Endothelial cell of umbilical vein (primary cell): ENCODE measurements at regions not wholly inside any gene's neighbourhood (a gene's known extent, or its start where the extent isn't known, plus 50 kb on each side); places are given as distances from the start of the nearest gene placed in this dataset.

Source experiments
- BruUV-seq: library from RNA; stranded (reverse); fragments of 400-500 nt; replicated peaks from 2 replicates; lab custom pipeline; 2021; lab: Mats Ljungman, UMichigan
- CTCF ChIA-PET: fragments of 300-600, 350-600 bp; sonication (Branson Sonifier 250); formaldehyde crosslinking; loops from one replicate; lab custom pipeline; 2021; ENCODE audit warnings: antibody characterized with exemption, inconsistent platforms; lab: Charles Lee
- POLR2A ChIA-PET: fragments of 300-600, 350-600 bp; sonication (Branson Sonifier 250); formaldehyde crosslinking; loops from one replicate; lab custom pipeline; 2021; ENCODE audit warnings: antibody characterized with exemption, inconsistent platforms; lab: Charles Lee
- DNase-seq: peaks from one replicate; pipeline ENCODE4 v3.0.0-alpha.2; 2011; ENCODE audit warnings: low read depth, low spot score
- FAIRE-seq: peaks from 2 replicates; lab custom pipeline; 2011; peaks lifted over from hg19 to GRCh38; lab: Jason Lieb, UNC
- H2AFZ ChIP-seq: 2 replicates; pipeline ENCODE4 v1.6.0; 2012; ENCODE audit warnings: low read depth, low read length, control low read depth, inconsistent platforms
- H3K27ac ChIP-seq: 2 replicates; pipeline ENCODE4 v1.5.1; 2011; ENCODE audit warnings: low read depth, mild to moderate bottlenecking, control low read depth, low read length, moderate library complexity; ENCODE audit not compliant: insufficient read depth
- H3K27me3 ChIP-seq, 2 experiments: 2 replicates each; pipeline versions ENCODE4 v1.6.0 to v1.6.1; 2011; ENCODE audit warnings: low read length in 2 of 2, mixed read lengths in 1 of 2; ENCODE audit not compliant: control insufficient read depth in 2 of 2, insufficient read depth in 2 of 2
- H3K36me3 ChIP-seq, 2 experiments: 2 replicates in 1 of 2; 3 replicates in 1 of 2; pipeline ENCODE4 v1.5.1; 2011; ENCODE audit warnings: low read length in 2 of 2, mild to moderate bottlenecking in 1 of 2, moderate library complexity in 1 of 2; ENCODE audit not compliant: control insufficient read depth in 2 of 2, insufficient read depth in 2 of 2; ENCODE audit errors: extremely low read depth in 1 of 2
- H3K4me1 ChIP-seq: 3 replicates; pipeline ENCODE4 v1.5.1; 2011; ENCODE audit warnings: mild to moderate bottlenecking, low read length; ENCODE audit not compliant: control insufficient read depth, insufficient read depth; ENCODE audit errors: extremely low read depth
- H3K4me2 ChIP-seq: 2 replicates; pipeline ENCODE4 v1.6.1; 2011; ENCODE audit warnings: low read length, control low read depth, mixed read lengths; ENCODE audit not compliant: insufficient read depth
- H3K4me3 ChIP-seq, 3 experiments: fragments of 200-600 bp in 1 of 3; sonication (generic), shearing (Covaris generic) in 1 of 3; replicated peaks in 1 of 3; 2 replicates each; pipeline ENCODE4 v1.5.1; 2011 to 2016; ENCODE audit warnings: control low read depth in 3 of 3, low read length in 3 of 3, mild to moderate bottlenecking in 2 of 3, inconsistent platforms in 1 of 3, low read depth in 1 of 3, moderate library complexity in 1 of 3; ENCODE audit not compliant: insufficient read depth in 1 of 3
- H3K79me2 ChIP-seq: 2 replicates; pipeline ENCODE4 v1.6.0; 2012; ENCODE audit warnings: low read length, inconsistent platforms; ENCODE audit not compliant: control insufficient read depth, insufficient read depth
- H3K9ac ChIP-seq: replicated peaks from 2 replicates; pipeline ENCODE3; 2011; ENCODE audit warnings: low read length, control low read depth; ENCODE audit not compliant: insufficient read depth; ENCODE audit errors: extremely low read depth
- H3K9me1 ChIP-seq: replicated peaks from 3 replicates; pipeline ENCODE4 v1.6.0; 2011; ENCODE audit warnings: mild to moderate bottlenecking, low read length; ENCODE audit not compliant: control insufficient read depth, insufficient read depth; ENCODE audit errors: extremely low read depth
- H3K9me3 ChIP-seq: replicated peaks from 2 replicates; pipeline ENCODE4 v1.5.1; 2012; ENCODE audit warnings: low read length, inconsistent platforms; ENCODE audit not compliant: control insufficient read depth, insufficient read depth
- H4K20me1 ChIP-seq: replicated peaks from 2 replicates; pipeline ENCODE3; 2011; ENCODE audit warnings: mild to moderate bottlenecking, low read length; ENCODE audit not compliant: control insufficient read depth, insufficient read depth; ENCODE audit errors: extremely low read depth
- CTCF ChIP-seq, 2 donors: IDR thresholded peaks; 1 replicate in 1 of 2; 2 replicates in 1 of 2; pipeline ENCODE4 v1.5.1; 2011; ENCODE audit warnings: low read length in 2 of 2, mild to moderate bottlenecking in 2 of 2, moderate library complexity in 2 of 2, control low read depth in 1 of 2, inconsistent platforms in 1 of 2, low read depth in 1 of 2; ENCODE audit not compliant: insufficient read depth in 1 of 2; ENCODE audit errors: extremely low read depth in 1 of 2
- EZH2 ChIP-seq: IDR thresholded peaks from 2 replicates; pipeline ENCODE4 v1.6.1; 2012; ENCODE audit warnings: borderline replicate concordance, low read depth, mild to moderate bottlenecking, moderate library complexity, low read length, inconsistent platforms; ENCODE audit not compliant: severe bottlenecking
- FOS ChIP-seq: IDR thresholded peaks from 2 replicates; pipeline ENCODE4 v1.6.1; 2011; ENCODE audit warnings: mild to moderate bottlenecking, low read length, moderate library complexity, borderline replicate concordance; ENCODE audit not compliant: insufficient read depth
- GATA2 ChIP-seq: IDR thresholded peaks from 2 replicates; pipeline ENCODE4 v1.7.0; 2011; ENCODE audit warnings: low read depth, mild to moderate bottlenecking, moderate library complexity, mixed read lengths, low read length; ENCODE audit not compliant: insufficient read length, insufficient read depth
- JUN ChIP-seq: IDR thresholded peaks from 2 replicates; pipeline ENCODE4 v1.6.1; 2011; ENCODE audit warnings: borderline replicate concordance, low read depth; ENCODE audit not compliant: insufficient read length, insufficient read depth
- MAX ChIP-seq: IDR thresholded peaks from 2 replicates; pipeline ENCODE4 v1.6.1; 2011; ENCODE audit not compliant: insufficient read depth, insufficient read length
- MYC ChIP-seq: IDR thresholded peaks from one replicate; pipeline ENCODE4 v1.6.1; 2011; ENCODE audit warnings: mild to moderate bottlenecking, low read depth, low read length
- POLR2A ChIP-seq: IDR thresholded peaks from 2 replicates; pipeline ENCODE4 v1.6.1; 2012; ENCODE audit warnings: low read depth, mild to moderate bottlenecking, control low read depth, low read length
- POLR2AphosphoS5 ChIP-seq: IDR thresholded peaks from 2 replicates; pipeline ENCODE4 v1.6.1; 2012; ENCODE audit warnings: low read depth, mild to moderate bottlenecking, control low read depth, low read length, moderate library complexity; ENCODE audit not compliant: insufficient read depth
- dilution Hi-C: fragments of 300-500 bp; cut with MboI; formaldehyde crosslinking; loops from one replicate; pipeline ENCODE4 v1.15.0; 2019; ENCODE audit warnings: low sequenced_read_pairs; ENCODE audit not compliant: extremely low pct_ligation_motif_present
- intact Hi-C: fragments of 100-400 bp; cut with micrococcal nuclease; formaldehyde crosslinking; loops from one replicate; pipeline ENCODE4 v1.10.0; 2022

GRCh38 chr6:74213995-74214394 lies 518.0 kb downstream of the CD109 start:
- H3K36me3 ChIP-seq: no peaks in the 10 kb centered on the region
- TF ChIP-seq MAX: no peak
- TF ChIP-seq CTCF (IDR thresholded peaks at IDR 0.05; ENCODE audit: extremely low read depth in 1 of 2, insufficient read depth in 1 of 2, low read depth in 1 of 2, low read length in 2 of 2): no peak
- no peak for TF ChIP-seq FOS
- POLR2A ChIA-PET: no interaction called here

GRCh38 chr6:74208239-74208638 lies 512.2 kb downstream of the CD109 start:
- H3K4me2 ChIP-seq: no peak overlapping the region
- ChIA-PET POLR2A (no interaction called here), CTCF (no interaction called here)
- no peaks in the 10 kb centered on the region for H4K20me1 ChIP-seq
- DNase-seq (no peak), FAIRE-seq (no peak)
- H3K4me1 ChIP-seq: no peaks in the 10 kb centered on the region
- intact Hi-C loops: no loop called here
- no peaks in the 10 kb centered on the region for H3K79me2 ChIP-seq
- H3K9ac ChIP-seq: no peak overlapping the region
- no peaks in the 10 kb centered on the region for H3K9me1 ChIP-seq
- H3K36me3 ChIP-seq: no peaks in the 10 kb centered on the region
- no peaks in the 10 kb centered on the region for H3K27me3 ChIP-seq
- H3K4me3 ChIP-seq: no peak overlapping the region
- H2AFZ ChIP-seq: no peak overlapping the region
- dilution Hi-C loops: no loop called here
- no TSS peak for BruUV-seq
- no peak overlapping the region for H3K27ac ChIP-seq
- no peaks in the 10 kb centered on the region for H3K9me3 ChIP-seq
- TF ChIP-seq POLR2AphosphoS5 (no peak), GATA2 (no peak), CTCF (IDR thresholded peaks at IDR 0.05; ENCODE audit: extremely low read depth in 1 of 2, insufficient read depth in 1 of 2, low read depth in 1 of 2, low read length in 2 of 2) (no peak), MYC (no peak), POLR2A (no peak), EZH2 (no peak), FOS (no peak), JUN (no peak), MAX (no peak)

More at GRCh38 chr6:74213995-74214394, 518.0 kb downstream of the CD109 start:
- FAIRE-seq: no peak
- no peak for DNase-seq
- no peaks in the 10 kb centered on the region for H3K27me3 ChIP-seq
- no peaks in the 10 kb centered on the region for H3K9me1 ChIP-seq
- no peak overlapping the region for H3K4me3 ChIP-seq
- no peaks in the 10 kb centered on the region for H3K9me3 ChIP-seq
- no peak overlapping the region for H3K27ac ChIP-seq
- no peak overlapping the region for H3K9ac ChIP-seq
- H4K20me1 ChIP-seq: no peaks in the 10 kb centered on the region
- intact Hi-C loops: loop anchor here (10.0 kb wide), 1 partner anchor 109 kb away; no protein-coding TSS in a partner anchor
- H3K4me2 ChIP-seq: no peak overlapping the region
- CTCF ChIA-PET: no interaction called here
- no peak overlapping the region for H2AFZ ChIP-seq
- no TSS peak for BruUV-seq
- dilution Hi-C loops: no loop called here
- H3K4me1 ChIP-seq: no peaks in the 10 kb centered on the region
- H3K79me2 ChIP-seq: no peaks in the 10 kb centered on the region
